ENCODE measurements at regions not wholly inside any gene's neighbourhood (a gene's known extent, or its start where the extent isn't known, plus 50 kb on each side); places are given as distances from the start of the nearest gene placed in this dataset.
A peak's percentile ranks its signal among the peaks of the same experiment; 100 is the strongest.

- DNase-seq (ENCODE audit: low read depth in 2 of 2, low spot score in 1 of 2), result no peak
Observed at GRCh38 chr12:66960006-66960405, 281.1 kb upstream of the GRIP1 start.

DNA sequence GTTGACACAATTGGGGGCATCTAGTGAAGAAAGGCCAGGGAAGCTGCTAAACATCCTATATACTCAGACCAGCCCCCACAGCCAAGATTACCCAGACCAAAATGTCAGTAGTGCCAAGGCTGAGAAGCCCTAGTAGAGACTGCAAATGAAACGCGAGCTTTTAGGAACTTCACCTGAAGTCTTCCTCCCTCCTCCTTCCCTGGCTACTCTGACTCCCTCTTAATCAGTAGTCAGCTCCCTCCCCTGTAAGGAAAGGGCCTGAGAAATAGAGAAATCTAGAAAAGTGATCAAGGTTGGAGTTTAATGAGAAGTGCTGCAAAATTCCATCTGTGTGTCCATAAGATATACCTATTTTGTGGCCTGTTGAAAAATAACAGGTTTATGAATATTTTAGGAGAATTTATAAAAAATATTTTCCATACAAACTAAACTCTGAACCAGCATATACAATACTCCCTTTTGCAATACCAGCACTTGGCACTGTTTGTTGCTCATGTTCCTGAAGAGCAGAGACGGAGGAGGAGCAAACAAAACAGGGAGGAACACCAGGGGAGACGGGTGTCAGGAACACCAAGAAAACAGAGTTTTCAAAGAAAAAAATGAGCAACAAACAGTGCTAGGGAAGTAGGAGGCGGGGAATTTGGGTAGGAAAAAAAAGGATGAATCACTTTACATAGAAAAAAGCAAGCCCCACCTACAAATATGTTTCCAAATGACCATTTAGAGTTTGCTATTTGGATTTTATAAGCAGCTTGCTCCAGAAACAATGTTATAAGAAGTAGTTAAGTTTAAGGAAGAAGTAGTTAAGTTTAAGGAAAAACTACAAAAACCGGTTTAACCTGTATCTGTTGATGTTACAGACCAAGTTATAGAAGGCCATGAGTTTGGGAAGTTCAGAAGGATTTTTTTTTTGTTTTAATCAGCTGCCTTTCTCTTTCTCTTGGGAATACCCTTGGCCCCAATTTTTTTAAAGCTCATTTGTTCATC lies 282.1 kb upstream of the GRIP1 start:
- no peak for DNase-seq (ENCODE audit: low read depth in 2 of 2, low spot score in 1 of 2)

DNA sequence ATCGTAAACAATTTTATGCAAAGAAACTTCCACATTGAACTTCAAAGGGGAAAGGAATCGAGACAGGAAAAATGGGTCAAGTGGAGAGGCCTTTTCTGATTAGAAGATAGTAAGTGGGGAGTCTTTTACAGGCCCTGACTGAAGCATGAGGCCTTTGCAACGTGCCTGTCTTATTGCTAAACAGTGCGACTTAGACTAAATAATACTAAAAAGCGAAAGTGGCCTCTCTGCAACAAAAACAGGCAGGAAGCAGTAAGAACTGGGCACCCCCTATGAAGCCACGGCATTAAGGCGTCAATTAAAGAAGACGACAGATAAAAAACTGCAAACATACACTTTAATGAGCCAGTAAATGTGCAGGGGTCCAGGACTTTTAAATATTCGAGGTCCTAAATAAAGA lies 283.4 kb upstream of the GRIP1 start:
- no peak for DNase-seq (ENCODE audit: low read depth in 2 of 2, low spot score in 1 of 2)

GRCh38 chr12:66963901-66964300 lies 285.0 kb upstream of the GRIP1 start:
- DNase-seq (ENCODE audit: low read depth in 2 of 2, low spot score in 1 of 2), result no peak

- no peak for DNase-seq (ENCODE audit: low read depth in 2 of 2, low spot score in 1 of 2)
Observed at GRCh38 chr12:66964629-66965028, 285.8 kb upstream of the GRIP1 start.

- DNase-seq (ENCODE audit: low read depth in 2 of 2, low spot score in 1 of 2), result no peak
Observed at GRCh38 chr12:66965621-66966020, 286.7 kb upstream of the GRIP1 start.

DNA sequence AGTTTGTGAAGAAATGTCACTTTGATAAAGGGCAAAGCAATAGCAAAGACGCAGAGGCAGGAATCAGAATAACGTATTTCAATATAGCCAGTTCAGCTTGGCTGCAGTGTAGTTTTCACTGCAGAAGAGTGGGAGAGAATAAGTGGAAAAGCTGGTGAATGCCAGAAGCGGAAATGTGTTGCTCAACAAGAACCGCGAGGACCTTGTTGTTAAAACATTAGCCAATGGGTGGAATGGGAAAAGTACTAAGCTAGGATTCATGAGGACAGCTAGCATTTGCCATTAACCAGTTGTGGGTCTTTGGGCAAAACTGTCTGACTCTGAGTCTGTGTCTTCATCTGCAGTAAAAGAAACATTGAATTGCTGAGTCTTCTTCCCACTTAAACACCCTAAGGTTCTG lies 292.9 kb upstream of the GRIP1 start:
- DNase-seq (ENCODE audit: low read depth in 2 of 2, low spot score in 1 of 2), result no peak

- no peak for DNase-seq (ENCODE audit: low read depth in 2 of 2, low spot score in 1 of 2)
Observed at GRCh38 chr12:66976526-66976925, 292.6 kb upstream of the CAND1 start.

DNA sequence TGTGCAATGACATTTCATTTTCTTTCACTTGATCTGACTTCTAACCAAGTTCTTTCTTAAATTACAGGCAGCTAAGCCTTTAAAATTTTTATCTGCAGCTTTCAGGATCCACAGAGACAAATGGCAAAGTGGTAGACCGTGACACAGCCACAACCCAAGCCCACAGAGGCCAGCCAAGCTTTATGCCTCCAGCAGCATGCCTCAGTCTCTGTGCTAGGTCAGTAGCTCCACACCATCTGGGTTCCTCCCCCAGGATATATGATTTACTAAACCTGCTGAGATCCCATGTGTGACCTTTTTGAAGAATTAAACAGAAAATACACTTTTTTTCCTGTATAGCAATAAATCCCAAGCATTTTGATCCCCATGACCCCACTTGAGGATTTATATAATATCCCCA lies 290.4 kb upstream of the CAND1 start:
- DNase-seq (ENCODE audit: low read depth in 2 of 2, low spot score in 1 of 2), result no peak

- no peak for DNase-seq (ENCODE audit: low read depth in 2 of 2, low spot score in 1 of 2)
Observed at GRCh38 chr12:66979251-66979650, 289.9 kb upstream of the CAND1 start.

DNA sequence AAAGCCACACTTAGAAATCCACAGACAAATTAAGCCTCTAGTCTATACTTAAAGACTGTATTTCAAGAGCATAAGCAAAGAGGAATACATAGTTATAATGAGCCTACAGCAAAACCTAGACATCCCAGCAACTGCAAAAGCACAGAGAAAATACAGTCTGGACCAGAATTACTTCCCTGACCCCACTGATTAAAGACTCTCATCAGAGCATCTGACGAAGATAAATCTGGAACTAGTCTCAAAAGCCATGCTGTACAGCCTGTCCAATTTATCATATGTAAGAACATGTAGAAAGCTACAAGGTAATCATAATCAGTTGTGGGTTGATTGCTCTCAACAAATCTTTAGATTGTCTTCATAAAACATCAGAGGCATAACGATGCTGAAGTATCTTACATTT lies 285.1 kb upstream of the CAND1 start:
- DNase-seq (ENCODE audit: low read depth in 2 of 2, low spot score in 1 of 2), result no peak

DNA sequence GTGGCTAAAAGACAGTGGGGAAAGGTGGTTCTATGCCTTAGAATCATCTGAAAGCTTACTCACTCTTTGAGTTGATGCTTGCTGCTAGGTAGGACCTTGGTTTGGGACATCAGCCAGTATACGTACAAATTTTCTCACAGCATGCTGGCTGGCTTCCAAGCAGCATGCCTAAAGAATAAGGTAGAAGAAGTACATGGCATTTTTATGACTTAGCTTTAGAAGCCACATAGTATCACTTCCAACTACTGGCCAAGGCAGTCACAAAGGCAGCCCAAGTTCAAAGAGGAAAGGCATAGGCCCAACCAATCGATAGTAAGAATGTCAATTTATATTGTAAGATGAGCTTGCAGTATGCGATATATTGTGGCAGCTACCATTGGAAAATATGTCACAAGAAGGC lies 284.2 kb upstream of the CAND1 start:
- no peak for DNase-seq (ENCODE audit: low read depth in 2 of 2, low spot score in 1 of 2)

DNA sequence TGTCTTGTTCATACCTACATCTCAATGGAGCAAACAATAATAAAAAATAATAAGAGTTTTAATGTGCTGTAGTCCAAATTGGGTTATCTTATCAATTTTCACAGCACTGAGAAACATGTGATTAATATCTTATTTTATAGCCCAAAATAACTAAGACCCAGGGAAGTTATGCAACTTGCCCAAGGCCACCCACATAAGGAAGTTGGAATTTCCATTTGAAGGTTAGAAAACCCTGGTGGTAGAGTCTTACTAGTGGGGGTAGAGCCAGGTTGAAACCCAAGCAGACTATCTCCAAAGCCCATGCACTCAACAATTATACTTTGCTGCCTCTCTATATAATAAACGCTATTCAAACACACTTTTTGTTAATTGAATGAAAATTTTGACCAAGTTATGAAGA lies 270.0 kb upstream of the CAND1 start:
- no peak for DNase-seq (ENCODE audit: low read depth in 2 of 2, low spot score in 1 of 2)

DNA sequence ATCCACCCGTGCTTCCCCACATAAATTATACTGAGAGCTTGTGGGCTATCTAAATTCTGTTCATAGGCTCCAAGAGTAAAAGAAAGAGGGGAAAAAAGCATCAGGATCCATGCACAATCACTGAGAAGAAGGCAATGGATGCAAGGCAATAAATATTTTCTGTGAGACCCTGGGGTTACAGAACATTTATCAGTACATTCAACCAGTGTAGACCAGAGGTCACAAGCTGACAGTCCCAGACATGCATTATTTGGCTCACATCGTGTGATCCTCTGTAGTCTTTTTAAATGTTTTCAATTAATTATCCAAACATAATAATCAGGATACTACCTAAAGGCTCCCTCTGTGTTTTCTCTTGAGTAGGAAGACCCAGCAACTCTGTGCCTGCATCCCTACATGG lies 267.9 kb upstream of the CAND1 start:
- DNase-seq (ENCODE audit: low read depth in 2 of 2, low spot score in 1 of 2), result no peak

DNA sequence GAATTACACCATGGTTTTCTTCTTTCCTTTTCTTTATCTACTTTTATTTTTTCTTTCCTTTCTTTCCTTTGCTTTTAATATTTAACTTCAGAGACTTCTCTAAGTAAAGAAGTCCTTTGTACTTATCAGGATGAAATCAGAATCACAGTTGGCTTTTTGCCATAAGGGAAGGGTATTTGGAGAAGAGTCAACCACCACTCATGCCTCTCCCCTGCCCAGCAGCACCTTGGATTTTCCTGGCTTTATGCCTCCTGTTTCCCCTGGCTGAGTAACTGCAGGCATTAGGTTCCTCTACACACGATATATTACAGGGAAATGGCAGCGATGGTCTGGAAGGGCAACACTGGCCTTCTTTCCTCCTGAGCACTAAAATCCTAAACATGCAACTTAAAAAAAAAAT lies 266.4 kb upstream of the CAND1 start:
- DNase-seq (ENCODE audit: low read depth in 2 of 2, low spot score in 1 of 2), result no peak

DNA sequence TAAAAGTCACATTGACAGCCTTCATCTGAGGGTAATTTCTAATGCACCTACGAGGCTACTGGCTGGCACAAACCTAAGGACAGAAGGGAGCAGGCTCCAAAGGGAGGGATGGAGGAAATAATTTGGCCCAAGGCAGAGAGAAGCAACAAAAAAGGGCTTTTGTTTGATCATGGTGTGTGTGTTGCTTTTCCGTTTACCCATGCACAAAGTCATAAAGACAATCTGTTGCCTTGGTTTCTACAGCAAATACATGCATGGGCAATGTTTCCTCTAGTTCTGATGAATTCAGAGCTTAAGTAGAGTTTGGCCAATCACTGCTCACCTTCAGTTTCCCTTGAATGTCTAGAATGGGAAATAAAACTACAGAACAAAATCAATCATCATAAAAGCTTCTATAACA lies 262.5 kb upstream of the CAND1 start:
- DNase-seq (ENCODE audit: low read depth in 2 of 2, low spot score in 1 of 2), result no peak

GRCh38 chr12:67014642-67015041 lies 254.5 kb upstream of the CAND1 start:
- no peak for DNase-seq (ENCODE audit: low read depth in 2 of 2, low spot score in 1 of 2)

DNA sequence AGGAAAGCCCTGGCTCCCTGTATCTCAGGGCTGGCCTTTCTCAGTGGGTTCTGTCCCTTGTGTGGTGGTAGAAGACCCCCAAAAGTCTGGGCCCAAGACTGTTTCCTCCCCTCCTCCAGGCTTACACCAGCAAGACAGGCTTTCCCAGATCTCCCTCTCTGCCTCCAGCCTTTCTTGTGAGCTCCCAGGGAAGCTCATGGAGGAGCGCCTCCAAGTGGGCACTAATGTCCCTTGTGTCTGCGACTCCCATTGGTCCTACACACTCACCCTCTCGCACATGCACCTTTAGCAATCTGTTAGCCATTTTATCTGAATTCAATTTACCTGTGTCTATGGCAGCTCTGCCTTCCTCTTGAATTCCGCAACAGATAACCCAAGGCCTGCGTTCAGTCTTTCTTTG lies 251.1 kb upstream of the CAND1 start:
- DNase-seq (ENCODE audit: low read depth in 2 of 2, low spot score in 1 of 2), result no peak

DNA sequence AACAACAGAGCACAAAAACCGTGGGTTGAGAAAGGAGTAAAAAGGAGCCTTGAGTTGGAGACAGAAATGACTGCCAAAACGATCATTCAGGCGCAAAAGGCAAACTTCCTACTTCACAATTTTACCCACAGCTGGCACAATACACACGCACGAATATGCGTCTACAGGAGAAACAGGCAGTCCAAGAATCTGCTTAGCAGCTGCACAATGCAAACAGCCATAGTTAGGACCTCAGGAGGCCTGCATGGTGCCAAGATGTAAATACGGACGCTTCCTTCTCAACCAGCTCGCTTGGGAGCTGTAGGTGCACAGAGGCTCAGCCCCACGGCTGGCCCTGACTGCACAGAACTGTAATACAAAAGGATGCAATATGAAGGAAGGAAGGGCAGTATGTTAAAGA lies 250.1 kb upstream of the CAND1 start:
- no peak for DNase-seq (ENCODE audit: low read depth in 2 of 2, low spot score in 1 of 2)

DNA sequence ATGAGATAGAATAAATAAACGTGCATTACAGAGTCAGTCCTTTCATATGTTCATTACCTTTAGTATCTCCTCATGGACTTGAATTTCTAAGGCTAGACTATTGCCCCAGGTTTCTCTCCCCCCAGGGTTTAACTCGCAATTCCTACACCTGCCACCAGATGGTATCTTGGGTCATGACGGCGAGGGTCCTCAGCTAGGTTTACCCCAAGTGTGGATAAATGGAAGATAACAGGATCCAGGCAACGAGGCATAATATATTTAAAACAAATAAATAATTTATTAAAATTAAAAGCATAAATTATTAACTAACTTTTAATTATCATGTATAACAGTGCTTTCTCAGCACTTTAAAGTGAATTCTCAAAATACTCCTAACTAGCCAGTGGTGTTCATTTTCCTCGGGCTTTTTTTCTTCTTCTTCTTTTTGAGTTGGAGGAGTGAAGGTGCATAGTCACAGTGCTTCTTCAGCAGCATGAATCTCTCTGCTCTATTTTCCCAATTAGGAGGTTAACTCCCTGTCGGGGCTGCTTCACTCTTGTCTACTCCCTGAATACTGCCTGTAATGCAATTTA lies 243.5 kb upstream of the CAND1 start:
- DNase-seq (ENCODE audit: low read depth in 2 of 2, low spot score in 1 of 2), result peak in 1 of 2 donors; percentile 14

DNA sequence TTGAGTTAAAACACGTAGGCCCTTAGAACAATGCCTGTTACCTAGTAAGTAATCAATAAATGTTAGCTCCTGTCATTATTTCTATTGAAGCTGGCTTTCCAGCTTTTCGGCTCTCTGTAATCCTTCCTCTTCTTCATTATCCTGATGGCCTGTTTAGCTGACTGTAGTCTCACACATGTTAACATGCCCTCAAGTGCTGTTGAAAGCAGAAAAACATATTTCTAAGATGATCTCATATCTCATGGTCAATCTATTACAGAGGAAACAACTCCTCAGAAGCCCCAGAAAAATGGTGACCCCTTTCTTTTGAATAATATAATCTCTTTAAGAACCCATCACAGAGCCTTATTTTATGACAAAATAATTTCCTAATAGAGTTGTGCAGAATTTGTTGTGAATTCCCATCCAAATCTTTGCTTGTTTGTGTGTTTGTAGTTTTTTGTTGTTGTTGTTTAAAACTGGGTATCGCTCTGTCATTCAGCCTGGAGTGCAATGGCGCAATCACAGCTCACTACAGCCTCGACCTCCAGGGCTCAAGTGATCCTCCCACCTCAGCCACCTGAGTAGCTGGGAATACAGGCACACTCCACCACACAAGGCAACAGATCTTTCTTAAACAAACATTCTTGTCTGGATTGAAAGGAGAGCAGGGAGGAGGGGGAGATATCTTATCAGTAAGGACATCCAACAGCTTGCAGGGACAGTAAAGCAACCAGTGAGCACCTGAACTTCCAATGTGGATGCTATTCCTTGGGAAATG lies 242.5 kb upstream of the CAND1 start:
- DNase-seq (ENCODE audit: low read depth in 2 of 2, low spot score in 1 of 2), result no peak

- DNase-seq (ENCODE audit: low read depth in 2 of 2, low spot score in 1 of 2), result no peak
Observed at GRCh38 chr12:67028529-67028928, 240.6 kb upstream of the CAND1 start.
